ENCODE measurements at regions not wholly inside any gene's neighbourhood (a gene's known extent, or its start where the extent isn't known, plus 50 kb on each side); places are given as distances from the start of the nearest gene placed in this dataset.

DNA sequence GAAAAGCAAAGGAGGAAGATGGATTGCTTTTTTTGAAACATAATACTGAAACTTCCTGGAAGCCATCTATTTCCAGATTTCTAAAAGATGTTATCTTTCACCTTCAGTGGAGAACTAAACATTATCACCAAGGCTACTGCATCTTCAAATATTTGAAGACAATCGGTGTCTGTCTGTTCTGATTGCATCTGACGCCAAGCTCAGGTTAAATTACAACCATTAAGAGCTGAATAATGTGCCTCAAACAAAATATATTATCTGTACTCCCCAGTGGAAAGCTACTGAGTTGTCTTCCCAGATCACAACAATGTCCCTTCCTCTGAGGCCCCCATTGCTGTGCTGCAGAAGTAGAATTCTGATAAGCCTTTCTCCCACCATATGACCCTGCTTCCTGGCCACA is 342.3 kb downstream of the PLK2 start:
- POLR2A ChIA-PET (ENCODE audit: unreplicated experiment), result no interaction called here
- CTCF ChIA-PET, result no interaction called here
- intact Hi-C loops (cut with micrococcal nuclease), result no loop called here

GRCh38 chr5:58116346-58116745 is 343.5 kb downstream of the PLK2 start:
- DNase-seq (no peak), ATAC-seq (no peak)
- Histone ChIP-seq H3K27ac (ENCODE audit: low read length) (no peak overlapping the region), H4K20me1 (ENCODE audit: low read length) (no peaks in the 10 kb centered on the region), H3K79me2 (ENCODE audit: low read length) (no peaks in the 10 kb centered on the region), H3K9me2 (replicated peaks; ENCODE audit: low read length) (no peaks in the 10 kb centered on the region), H3K4me1 (ENCODE audit: insufficient read depth, low read length) (peaks cover 10% of the 10 kb centered on the region), H3K27me3 (ENCODE audit: low read length) (no peaks in the 10 kb centered on the region), H3K4me2 (ENCODE audit: low read length) (no peak overlapping the region), H3K9ac (ENCODE audit: low read length) (no peak overlapping the region), H2AFZ (ENCODE audit: low read length) (no peak overlapping the region), H3F3A (ENCODE audit: low read length, unreplicated experiment) (no peaks in the 10 kb centered on the region), H3K36me3 (ENCODE audit: low read depth, low read length) (no peaks in the 10 kb centered on the region), H3K9me3 (ENCODE audit: low read length) (no peaks in the 10 kb centered on the region), H3K4me3 (ENCODE audit: low read length) (no peak overlapping the region)
- ChIA-PET POLR2A (ENCODE audit: unreplicated experiment) (no interaction called here), CTCF (no interaction called here)
- no peak for TF ChIP-seq EZH2phosphoT487 (IDR thresholded peaks at IDR 0.05; ENCODE audit: borderline replicate concordance, low read length)
- no peak for TF ChIP-seq CTCF (conservative IDR thresholded peaks at IDR 0.05; ENCODE audit: low read depth, low read length)
- TF ChIP-seq EZH2 (IDR thresholded peaks at IDR 0.05; ENCODE audit: low read length, unreplicated experiment), result no peak
- BruUV-seq (replicated peaks), result no TSS peak
- intact Hi-C loops (cut with micrococcal nuclease), result no loop called here

More for the DNA sequence above, 342.3 kb downstream of the PLK2 start:
- Histone ChIP-seq H3K36me3 (ENCODE audit: low read depth, low read length) (no peaks in the 10 kb centered on the region), H3K27me3 (ENCODE audit: low read length) (no peaks in the 10 kb centered on the region), H3K79me2 (ENCODE audit: low read length) (no peaks in the 10 kb centered on the region), H3K9me3 (ENCODE audit: low read length) (no peaks in the 10 kb centered on the region), H3K4me3 (ENCODE audit: low read length) (no peak overlapping the region), H3K9me2 (replicated peaks; ENCODE audit: low read length) (no peaks in the 10 kb centered on the region), H4K20me1 (ENCODE audit: low read length) (no peaks in the 10 kb centered on the region), H3K9ac (ENCODE audit: low read length) (no peak overlapping the region), H3K4me2 (ENCODE audit: low read length) (no peak overlapping the region), H2AFZ (ENCODE audit: low read length) (no peak overlapping the region), H3K27ac (ENCODE audit: low read length) (no peak overlapping the region), H3K4me1 (ENCODE audit: insufficient read depth, low read length) (peaks cover 10% of the 10 kb centered on the region), H3F3A (ENCODE audit: low read length, unreplicated experiment) (no peaks in the 10 kb centered on the region)
- TF ChIP-seq EZH2 (IDR thresholded peaks at IDR 0.05; ENCODE audit: low read length, unreplicated experiment), result no peak
- no peak for TF ChIP-seq EZH2phosphoT487 (IDR thresholded peaks at IDR 0.05; ENCODE audit: borderline replicate concordance, low read length)
- no peak for TF ChIP-seq CTCF (conservative IDR thresholded peaks at IDR 0.05; ENCODE audit: low read depth, low read length)
- ATAC-seq (no peak), DNase-seq (no peak)
- BruUV-seq (replicated peaks), result no TSS peak

GRCh38 chr5:58115811-58116210 is 344.1 kb downstream of the PLK2 start:
- H3K27ac ChIP-seq (ENCODE audit: low read length), result no peak overlapping the region
- ATAC-seq (no peak), DNase-seq (no peak)
- no peaks in the 10 kb centered on the region for H4K20me1 ChIP-seq (ENCODE audit: low read length)
- H2AFZ ChIP-seq (ENCODE audit: low read length), result no peak overlapping the region
- ChIA-PET POLR2A (ENCODE audit: unreplicated experiment) (no interaction called here), CTCF (no interaction called here)
- no peaks in the 10 kb centered on the region for H3K9me2 ChIP-seq (replicated peaks; ENCODE audit: low read length)
- H3K36me3 ChIP-seq (ENCODE audit: low read depth, low read length), result no peaks in the 10 kb centered on the region
- H3K4me2 ChIP-seq (ENCODE audit: low read length), result no peak overlapping the region
- H3F3A ChIP-seq (ENCODE audit: low read length, unreplicated experiment), result no peaks in the 10 kb centered on the region
- no TSS peak for BruUV-seq (replicated peaks)
- peaks cover 10% of the 10 kb centered on the region for H3K4me1 ChIP-seq (ENCODE audit: insufficient read depth, low read length)
- H3K27me3 ChIP-seq (ENCODE audit: low read length), result no peaks in the 10 kb centered on the region
- no peaks in the 10 kb centered on the region for H3K9me3 ChIP-seq (ENCODE audit: low read length)
- H3K9ac ChIP-seq (ENCODE audit: low read length), result no peak overlapping the region
- H3K4me3 ChIP-seq (ENCODE audit: low read length), result no peak overlapping the region
- TF ChIP-seq EZH2phosphoT487 (IDR thresholded peaks at IDR 0.05; ENCODE audit: borderline replicate concordance, low read length) (no peak), CTCF (conservative IDR thresholded peaks at IDR 0.05; ENCODE audit: low read depth, low read length) (no peak), EZH2 (IDR thresholded peaks at IDR 0.05; ENCODE audit: low read length, unreplicated experiment) (no peak)
- no peaks in the 10 kb centered on the region for H3K79me2 ChIP-seq (ENCODE audit: low read length)
- intact Hi-C loops (cut with micrococcal nuclease), result no loop called here

All from PC-3 (cell line).